OCI-LY1 (cell line): ENCODE measurements at regions not wholly inside any gene's neighbourhood (a gene's known extent, or its start where the extent isn't known, plus 50 kb on each side); places are given as distances from the start of the nearest gene placed in this dataset.

ENCODE experiments used
- H2AFZ ChIP-seq: fragments of 200-600 bp; sonication (generic), shearing (Covaris generic); 2 replicates; pipeline ENCODE4 v1.6.0; 2014; ENCODE audit warnings: antibody characterized with exemption, mild to moderate bottlenecking, low read length
- H3F3A ChIP-seq: fragments of 200-600 bp; sonication (generic), shearing (Covaris generic); 2 replicates; pipeline ENCODE4 v1.6.0; 2014; ENCODE audit warnings: mild to moderate bottlenecking, antibody characterized with exemption, low read length, moderate library complexity; ENCODE audit not compliant: insufficient read depth
- H3K27ac ChIP-seq: fragments of 200-600 bp; sonication (generic); 2 replicates; pipeline ENCODE4 v1.5.1; 2014; ENCODE audit warnings: low read length, mixed run types, mild to moderate bottlenecking, low read depth; ENCODE audit not compliant: poor library complexity, severe bottlenecking
- H3K27me3 ChIP-seq: fragments of 200-600 bp; sonication (generic); 2 replicates; pipeline ENCODE4 v1.6.0; 2014; ENCODE audit warnings: antibody characterized with exemption, mild to moderate bottlenecking, low read length, moderate library complexity; ENCODE audit not compliant: insufficient read depth
- H3K36me3 ChIP-seq: fragments of 200-600 bp; sonication (generic); 2 replicates; pipeline ENCODE4 v1.6.1; 2014; ENCODE audit warnings: mild to moderate bottlenecking, antibody characterized with exemption, low read length, moderate library complexity, mixed read lengths; ENCODE audit not compliant: insufficient read depth
- H3K4me1 ChIP-seq: fragments of 200-600 bp; sonication (generic); 2 replicates; pipeline ENCODE4 v1.5.1; 2014; ENCODE audit warnings: mild to moderate bottlenecking, low read length, moderate library complexity; ENCODE audit not compliant: insufficient read depth, severe bottlenecking
- H3K4me2 ChIP-seq: fragments of 200-600 bp; sonication (generic), shearing (Covaris generic); 2 replicates; pipeline ENCODE4 v1.6.1; 2014; ENCODE audit warnings: low read length
- H3K4me3 ChIP-seq: fragments of 200-600 bp; sonication (generic); 2 replicates; pipeline ENCODE4 v1.5.1; 2014; ENCODE audit warnings: low read length, low read depth, mild to moderate bottlenecking, mixed read lengths; ENCODE audit not compliant: poor library complexity, severe bottlenecking
- H3K79me2 ChIP-seq: fragments of 200-600 bp; shearing (Covaris generic); 2 replicates; pipeline ENCODE4 v1.6.1; 2016; ENCODE audit warnings: mixed run types, low read length, mixed read lengths; ENCODE audit not compliant: insufficient read depth
- H3K9ac ChIP-seq: fragments of 200-600 bp; sonication (generic), shearing (Covaris generic); 2 replicates; pipeline ENCODE4 v1.6.1; 2014; ENCODE audit warnings: mild to moderate bottlenecking, low read length, mixed read lengths
- H3K9me2 ChIP-seq: fragments of 200-600 bp; sonication (generic), shearing (Covaris generic); 2 replicates; pipeline ENCODE4 v1.6.1; 2014; ENCODE audit warnings: low read depth, mild to moderate bottlenecking, low read length, mixed read lengths
- H3K9me3 ChIP-seq: fragments of 200-600 bp; shearing (Covaris generic); 2 replicates; pipeline ENCODE4 v1.6.1; 2014; ENCODE audit warnings: low read length, mixed read lengths
- H4K20me1 ChIP-seq: fragments of 200-600 bp; sonication (generic), shearing (Covaris generic); 2 replicates; pipeline ENCODE4 v1.6.0; 2016; ENCODE audit warnings: mild to moderate bottlenecking, low read length; ENCODE audit not compliant: insufficient read depth
- CTCF ChIP-seq: fragments of 200-600 bp; sonication (generic), shearing (Covaris generic); IDR thresholded peaks from 2 replicates; pipeline ENCODE4 v1.5.1; 2017; ENCODE audit warnings: mild to moderate bottlenecking, antibody characterized with exemption, low read length, moderate library complexity, mixed read lengths
- EZH2 ChIP-seq: fragments of 200-600 bp; sonication (generic), shearing (Covaris generic); IDR thresholded peaks from 2 replicates; pipeline ENCODE4 v1.8.0; 2017; ENCODE audit warnings: borderline replicate concordance, mixed run types, mild to moderate bottlenecking, antibody characterized with exemption, low read length, moderate library complexity, mixed read lengths

GRCh38 chr5:54673523-54674225, 156.1 kb downstream of the SNX18 start:
- no peaks in the 10 kb centered on the region for H4K20me1 ChIP-seq
- H3K27ac ChIP-seq = no peak overlapping the region

GRCh38 chr5:54672871-54673270, 155.3 kb downstream of the SNX18 start:
- Histone ChIP-seq H3K9me3 (peaks cover 7% of the 10 kb centered on the region; the same call in 1 of the 2 replicates), H3K79me2 (no peaks in the 10 kb centered on the region), H3K9me2 (no peaks in the 10 kb centered on the region), H3K9ac (no peak overlapping the region), H3F3A (no peaks in the 10 kb centered on the region), H3K4me3 (no peak overlapping the region), H3K4me2 (no peak overlapping the region), H4K20me1 (no peaks in the 10 kb centered on the region), H2AFZ (no peak overlapping the region), H3K36me3 (no peaks in the 10 kb centered on the region; the same call in 1 of the 2 replicates), H3K27me3 (no peaks in the 10 kb centered on the region), H3K4me1 (no peaks in the 10 kb centered on the region), H3K27ac (no peak overlapping the region)
- TF ChIP-seq CTCF (no peak), EZH2 (no peak)

More at GRCh38 chr5:54673523-54674225, 156.1 kb downstream of the SNX18 start:
- TF ChIP-seq CTCF = no peak
- TF ChIP-seq EZH2 = no peak
- H3K4me3 ChIP-seq = no peak overlapping the region
- no peaks in the 10 kb centered on the region for H3K27me3 ChIP-seq
- no peaks in the 10 kb centered on the region; the same call in 1 of the 2 replicates for H3K36me3 ChIP-seq
- no peaks in the 10 kb centered on the region for H3K9me2 ChIP-seq
- H3K4me1 ChIP-seq = no peaks in the 10 kb centered on the region
- H3K9me3 ChIP-seq = 0 out of 2 replicates have a peak, but pooled peaks cover 4% of the 10 kb centered on the region
- no peak overlapping the region for H3K4me2 ChIP-seq
- no peaks in the 10 kb centered on the region for H3K79me2 ChIP-seq
- H2AFZ ChIP-seq = no peak overlapping the region
- no peaks in the 10 kb centered on the region for H3F3A ChIP-seq
- no peak overlapping the region for H3K9ac ChIP-seq

- no peak for TF ChIP-seq CTCF
- no peak for TF ChIP-seq EZH2
- H3K9ac ChIP-seq = no peak overlapping the region
Observed at GRCh38 chr5:54671681-54672080, 154.1 kb downstream of the SNX18 start.

More at GRCh38 chr5:54671681-54672080, 154.1 kb downstream of the SNX18 start:
- Histone ChIP-seq H3K4me2 (no peak overlapping the region), H3K27ac (no peak overlapping the region), H3K36me3 (no peaks in the 10 kb centered on the region; the same call in 1 of the 2 replicates), H4K20me1 (no peaks in the 10 kb centered on the region), H3K9me2 (no peaks in the 10 kb centered on the region), H3K4me1 (no peaks in the 10 kb centered on the region), H3K9me3 (peaks cover 7% of the 10 kb centered on the region; the same call in 1 of the 2 replicates), H3K27me3 (no peaks in the 10 kb centered on the region), H3F3A (no peaks in the 10 kb centered on the region), H3K79me2 (no peaks in the 10 kb centered on the region), H3K4me3 (no peak overlapping the region), H2AFZ (no peak overlapping the region)
